AML-193 (cell line): ENCODE measurements at regions not wholly inside any gene's neighbourhood (a gene's known extent, or its start where the extent isn't known, plus 50 kb on each side); places are given as distances from the start of the nearest gene placed in this dataset.

Experiments used
- DNase-seq, 2 experiments: peaks; one replicate each; lab custom pipeline; 2025; lab: John Stamatoyannopoulos, UW

DNA sequence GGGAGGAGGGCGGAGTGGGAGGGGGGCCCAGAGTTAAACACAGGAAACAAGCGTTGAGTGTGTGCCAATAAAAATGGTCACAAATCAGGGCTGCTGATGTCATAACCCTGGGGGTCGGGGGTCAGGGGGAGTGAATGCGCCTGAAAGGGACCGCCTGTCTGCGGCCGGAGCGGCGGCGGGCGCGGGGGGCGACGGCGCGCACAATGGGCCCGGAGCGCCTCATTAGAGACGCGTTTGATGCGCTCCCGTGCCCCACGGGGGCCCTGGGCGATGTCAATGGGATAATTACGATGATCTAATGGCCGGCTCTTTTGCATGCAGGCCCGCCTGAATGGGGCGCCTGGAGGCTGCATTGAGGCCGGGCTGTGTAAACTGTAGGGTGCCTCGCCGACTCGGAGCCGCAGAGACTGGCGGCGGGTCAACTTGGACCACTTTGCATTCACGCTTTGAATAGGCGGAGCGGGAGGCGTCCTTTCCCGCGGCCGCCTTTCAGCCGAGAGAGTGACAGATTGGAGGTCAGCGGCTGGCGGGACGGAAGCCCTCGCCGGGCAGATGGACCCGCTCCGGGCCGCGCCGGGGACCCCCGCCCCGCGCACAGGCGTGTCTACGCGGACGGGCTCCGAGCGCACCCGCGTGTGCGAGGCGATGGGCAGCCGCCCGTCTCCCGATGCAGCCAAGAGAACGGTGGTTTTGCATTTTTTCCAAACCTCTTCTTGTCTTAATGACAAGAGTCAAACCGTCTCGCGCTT, 296.1 kb downstream of the TFAP2C start:
- no peak for DNase-seq

DNA sequence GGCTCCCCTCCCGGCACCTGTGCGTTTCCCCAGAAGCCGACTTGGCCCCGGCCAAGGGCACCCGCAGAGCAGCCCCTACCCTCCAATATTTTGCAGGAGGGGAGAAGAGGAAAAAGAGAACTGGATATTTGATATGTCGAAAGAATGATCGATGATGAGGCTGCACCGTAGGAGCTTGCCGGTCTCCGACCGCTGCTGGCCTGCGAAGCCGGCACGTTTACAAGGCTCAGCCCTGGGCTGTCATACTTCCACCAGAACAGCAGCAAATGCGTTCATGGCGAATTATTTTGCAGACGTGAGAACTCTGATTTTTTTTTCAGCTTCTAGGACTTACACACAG, 296.7 kb downstream of the TFAP2C start:
- DNase-seq = no peak

DNA sequence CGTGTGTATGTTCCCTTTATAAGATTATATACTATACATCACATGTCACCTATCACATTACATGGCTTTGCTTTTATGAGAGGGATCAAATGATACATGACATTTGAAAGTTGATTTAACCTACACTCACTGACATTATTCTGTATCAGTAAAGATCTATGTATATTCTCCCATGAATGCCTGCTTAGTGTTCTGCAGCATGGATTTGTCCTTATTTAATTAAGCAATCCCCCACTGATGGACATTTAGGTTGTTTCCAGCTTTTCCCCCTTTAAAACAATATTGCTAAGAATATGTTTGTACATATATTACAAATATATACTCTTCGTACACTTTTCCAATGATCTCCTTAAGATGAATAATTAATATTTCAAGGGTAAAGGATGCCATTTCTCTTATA, 297.4 kb downstream of the TFAP2C start:
- no peak for DNase-seq

DNA sequence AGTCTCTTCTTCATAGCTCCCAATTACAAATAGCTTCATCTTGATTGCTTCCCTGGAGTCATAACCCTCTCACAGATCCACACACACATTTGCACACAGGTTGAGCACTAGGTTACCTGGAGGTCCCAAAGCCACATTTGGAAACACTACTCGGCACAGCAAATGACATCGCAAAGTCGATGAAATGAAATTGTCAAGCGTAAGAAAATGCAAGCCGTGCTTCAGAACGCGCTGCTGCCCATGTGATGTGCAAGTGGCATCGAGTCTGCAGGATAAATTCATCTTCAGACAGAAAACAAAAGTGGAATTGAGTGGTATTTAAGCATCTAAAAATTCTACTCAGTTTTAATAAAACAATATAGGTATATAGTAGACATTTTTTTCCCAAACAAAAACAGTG, 298.0 kb downstream of the TFAP2C start:
- DNase-seq = no peak

DNA sequence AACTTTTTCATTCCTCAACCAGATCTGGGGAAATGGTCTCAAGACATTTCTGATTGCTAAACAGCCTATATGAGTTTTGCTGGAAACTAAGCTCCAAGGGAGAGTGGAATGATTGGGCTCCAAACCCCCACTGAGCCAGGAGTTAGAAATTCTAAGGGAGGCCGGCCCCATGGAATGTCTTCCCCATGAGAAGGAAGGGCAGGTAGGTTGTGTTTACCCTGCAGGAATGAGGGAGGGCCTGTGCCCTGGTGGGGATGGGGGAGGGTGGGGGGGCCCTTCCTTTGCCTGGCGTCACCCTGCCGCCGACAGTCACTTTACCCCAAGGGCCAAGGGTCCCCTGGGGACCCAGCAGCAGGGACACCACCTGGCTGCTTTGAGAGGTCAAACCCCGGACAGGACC, 298.9 kb downstream of the TFAP2C start:
- no peak for DNase-seq

DNA sequence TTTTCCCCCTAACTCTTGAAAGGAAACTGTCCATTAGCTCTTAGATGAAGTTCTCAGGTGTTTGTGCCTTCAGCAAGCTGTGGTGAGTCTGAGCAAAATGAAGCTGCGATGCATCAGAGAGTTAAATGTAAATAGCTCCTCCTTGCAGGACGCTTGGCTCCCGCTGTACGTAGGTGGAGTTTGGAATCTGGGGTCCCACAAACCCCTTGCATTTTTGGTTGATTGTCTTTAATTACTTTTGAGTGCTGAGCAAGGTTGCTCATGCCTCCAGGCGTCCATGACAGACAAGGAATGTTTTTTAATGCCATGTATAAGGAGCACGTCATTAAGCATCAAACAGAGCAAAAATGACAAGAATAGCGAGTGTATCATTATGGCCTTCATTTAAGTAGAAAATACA, 300.5 kb downstream of the TFAP2C start:
- DNase-seq = no peak

DNA sequence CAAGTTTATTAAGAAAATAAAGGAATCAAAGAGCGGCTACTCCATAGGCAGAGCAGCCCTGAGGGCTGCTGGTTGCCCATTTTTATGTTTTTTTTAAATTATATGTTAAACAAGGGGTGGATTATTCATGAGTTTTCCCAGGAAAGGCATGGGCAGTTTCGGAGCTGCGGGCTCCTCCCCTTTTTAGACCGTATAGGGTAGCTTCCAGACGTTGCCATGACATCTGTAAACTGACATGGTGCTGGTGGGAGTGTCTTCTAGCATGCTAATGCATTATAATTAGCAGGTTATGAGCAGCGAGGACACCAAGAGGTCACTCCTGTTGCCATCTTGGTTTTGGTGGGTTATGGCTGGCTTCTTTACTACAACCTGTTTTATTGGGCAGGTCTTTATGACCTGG, 301.8 kb downstream of the TFAP2C start:
- DNase-seq = no peak

DNA sequence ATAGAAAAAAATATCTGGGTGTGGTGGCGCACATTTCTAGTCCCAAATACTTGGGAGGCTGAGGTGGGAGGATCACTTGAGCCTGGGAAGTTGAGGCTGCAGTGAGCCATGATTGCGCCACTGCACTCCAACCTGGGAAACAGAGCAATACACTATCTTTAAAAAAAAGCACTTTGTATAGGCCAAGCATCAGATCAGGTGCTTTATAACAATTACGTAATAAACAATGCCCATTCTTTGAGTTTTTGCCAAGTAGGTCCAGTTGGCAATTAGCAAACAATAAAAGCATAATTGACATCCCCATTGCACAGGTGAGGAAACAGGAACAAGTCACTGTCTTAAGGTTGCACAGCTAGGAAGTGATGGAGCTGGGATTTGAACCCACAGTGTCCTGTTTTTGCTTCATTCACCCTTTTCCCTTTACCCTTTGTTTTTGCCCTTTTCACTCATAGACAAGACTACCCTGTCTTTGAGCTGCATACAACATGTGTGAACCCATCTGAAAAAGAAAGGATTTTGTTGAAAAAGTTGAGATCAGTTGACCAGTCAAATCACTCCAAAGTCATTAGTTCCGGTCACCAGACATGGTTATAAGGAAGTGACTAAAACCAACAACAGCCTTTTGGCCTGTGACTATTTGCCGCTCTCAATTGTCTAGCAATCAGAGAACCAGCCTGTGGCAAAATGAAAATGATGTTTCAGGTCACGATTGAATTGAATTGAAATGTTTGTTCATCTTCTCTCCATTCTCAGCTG, 303.6 kb downstream of the TFAP2C start:
- DNase-seq = no peak

DNA sequence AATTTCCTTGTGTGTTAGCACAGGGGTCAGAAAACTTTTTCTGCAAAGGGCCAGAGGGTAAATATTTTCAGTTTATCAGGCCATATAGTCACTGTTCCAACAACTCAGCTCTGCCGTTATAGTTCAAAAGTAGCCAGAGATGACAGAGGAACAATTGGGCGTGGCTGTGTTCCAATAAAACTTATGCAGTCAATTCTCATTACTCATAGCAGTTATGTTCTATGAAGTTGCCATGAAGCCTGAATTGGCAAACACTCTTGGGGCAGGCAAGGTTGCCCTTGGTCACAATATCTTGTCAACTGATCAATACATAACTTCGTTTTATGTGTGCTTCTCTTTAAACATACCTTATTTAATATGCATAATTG, 304.2 kb downstream of the TFAP2C start:
- DNase-seq = no peak

DNA sequence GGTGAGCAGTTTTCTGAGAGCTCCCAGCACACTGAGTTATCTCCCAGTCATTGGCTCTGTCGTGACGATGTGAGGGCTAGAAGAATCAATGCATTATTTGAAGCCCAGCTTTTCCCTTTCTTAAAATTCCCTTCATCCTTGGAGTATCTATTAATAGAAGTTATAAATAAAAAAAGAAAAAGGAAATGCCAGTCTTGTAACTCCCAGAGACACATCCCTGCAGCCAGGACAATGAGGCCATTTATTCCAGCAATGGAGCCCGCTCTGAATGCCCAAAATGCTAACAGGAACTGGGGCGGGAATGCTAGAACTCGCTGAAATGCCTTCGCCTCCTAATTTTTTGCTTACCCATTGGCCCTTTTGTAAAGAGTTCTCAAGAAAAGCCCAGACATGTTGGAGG, 305.8 kb downstream of the TFAP2C start:
- no peak for DNase-seq

DNA sequence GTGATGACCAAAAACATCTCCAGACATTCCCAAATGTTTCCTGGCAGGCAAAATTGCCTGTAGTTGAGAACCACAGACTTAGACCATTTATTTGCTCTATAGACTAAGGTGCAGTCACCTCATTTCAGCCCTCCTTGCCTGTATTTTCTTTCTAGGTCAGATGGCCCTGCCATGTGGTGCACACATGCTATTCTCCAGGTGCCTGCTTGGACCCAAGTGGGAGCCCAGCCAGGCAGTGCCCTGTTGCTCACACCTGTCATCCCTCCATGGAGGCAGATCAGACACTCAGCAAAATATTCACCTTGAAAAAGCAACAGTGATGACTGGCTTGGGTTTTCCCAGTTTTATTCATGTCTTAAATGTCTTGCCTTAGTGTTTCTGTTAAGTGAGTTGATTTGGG, 311.4 kb downstream of the TFAP2C start:
- DNase-seq = no peak

DNA sequence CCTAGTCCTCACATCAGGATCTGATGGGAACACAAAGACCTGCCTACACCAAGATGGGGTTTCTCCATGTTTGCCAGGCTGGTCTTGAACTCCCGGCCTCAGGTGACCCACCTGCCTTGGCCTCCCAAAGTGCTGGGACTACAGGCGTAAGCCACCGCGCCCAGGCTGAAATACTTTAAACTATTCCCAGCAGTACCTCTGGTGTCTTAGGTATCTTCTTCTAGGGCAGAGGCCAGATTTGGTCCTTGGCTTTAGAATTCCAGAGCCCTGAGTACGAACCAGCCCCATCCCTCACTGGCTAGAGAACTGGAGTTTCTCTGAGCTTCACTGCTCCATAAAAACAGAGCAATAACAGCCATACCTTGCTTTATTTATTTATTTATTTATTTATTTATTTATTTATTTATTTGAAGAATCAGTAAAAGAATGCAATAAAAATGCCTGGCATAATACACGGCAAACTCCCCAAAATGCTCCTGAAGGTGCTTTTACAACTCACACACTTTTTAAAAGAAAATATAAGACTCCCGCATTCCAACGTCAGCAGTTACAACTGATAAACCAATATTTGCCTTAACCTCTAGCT, 312.1 kb downstream of the TFAP2C start:
- DNase-seq = no peak

DNA sequence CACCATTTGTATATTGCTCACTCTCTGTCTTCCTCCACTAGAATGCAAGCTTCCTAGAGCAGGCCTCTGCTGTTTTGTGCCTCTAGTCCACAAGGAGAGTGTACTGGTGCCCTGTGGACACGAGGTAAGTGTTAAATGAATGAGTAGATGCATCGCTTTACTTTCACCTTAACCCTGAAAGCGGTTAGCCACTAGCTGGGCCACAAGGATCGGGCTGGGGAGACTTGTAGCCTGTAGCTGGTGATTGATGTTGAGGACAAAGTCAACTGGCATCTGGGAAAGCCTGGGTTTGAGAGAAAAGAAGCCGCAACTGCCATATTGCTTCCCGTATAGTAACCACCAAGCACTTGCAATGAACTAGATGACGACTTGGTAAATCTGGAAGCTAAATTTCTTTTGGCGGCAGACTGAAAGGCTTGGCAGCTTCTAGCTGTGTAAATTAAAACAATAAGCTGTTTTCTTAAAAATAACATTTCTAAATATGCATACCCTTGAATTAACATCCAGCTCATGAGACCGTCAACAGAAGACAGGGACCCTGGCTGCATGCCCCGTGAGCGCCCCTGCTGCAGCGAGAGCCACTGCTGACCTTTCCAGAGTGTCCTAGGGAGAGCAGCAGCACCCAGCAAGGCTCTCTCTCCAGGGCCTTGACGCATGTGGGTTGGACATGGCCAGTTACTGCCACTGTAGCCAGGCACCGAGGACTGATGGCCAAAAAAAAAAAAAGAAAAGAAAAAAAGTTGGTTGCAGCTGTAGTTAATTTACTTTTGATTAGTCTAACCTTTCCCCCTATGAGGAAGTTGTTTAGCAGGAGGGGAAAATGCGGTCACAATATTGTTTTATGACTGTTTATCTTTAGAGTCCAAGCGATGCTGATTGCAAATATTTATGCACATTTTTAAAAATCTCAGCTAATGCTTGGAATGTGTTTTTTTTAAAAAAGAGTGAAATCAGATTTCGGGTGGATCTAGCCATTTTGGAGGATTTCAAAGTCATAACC, 315.1 kb downstream of the TFAP2C start:
- DNase-seq = no peak

DNA sequence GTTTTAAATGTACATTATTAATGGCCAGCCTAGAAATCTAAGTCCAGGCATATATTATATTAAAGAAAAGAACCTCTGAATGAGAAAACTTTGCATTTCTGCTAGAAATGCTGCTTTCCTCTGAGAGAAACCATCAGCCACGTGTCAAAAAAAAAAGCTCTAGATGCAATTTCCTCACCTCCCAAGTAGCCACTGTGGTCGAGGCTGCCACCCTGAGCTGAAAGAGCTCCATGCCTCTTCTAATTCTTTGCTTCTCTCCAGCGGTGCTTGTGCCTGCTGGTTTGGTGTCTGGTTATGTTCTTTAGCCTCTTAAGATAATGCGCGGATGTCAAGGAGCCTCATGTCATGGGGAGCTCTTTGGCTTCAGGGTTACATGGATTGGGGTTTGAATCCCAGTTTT, 316.0 kb downstream of the TFAP2C start:
- no peak for DNase-seq

DNA sequence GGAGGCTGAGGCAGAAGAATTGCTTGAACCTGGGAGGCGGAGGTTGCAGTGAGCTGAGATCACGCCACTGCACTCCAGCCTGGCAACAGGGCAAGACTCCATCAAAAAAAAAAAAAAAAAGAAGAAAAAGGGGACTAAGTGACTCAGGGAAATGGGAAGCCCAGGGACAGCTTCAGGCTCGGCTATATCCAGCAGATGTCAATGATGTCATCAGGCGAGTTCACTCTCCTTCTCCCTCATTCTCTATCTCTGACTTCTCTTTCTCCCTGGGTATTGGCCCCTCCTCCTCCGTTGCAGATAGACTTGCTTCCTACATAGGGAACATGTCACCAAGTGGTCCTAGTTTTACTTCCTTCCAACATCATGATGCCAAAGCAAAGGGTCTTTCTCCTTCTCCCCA, 316.8 kb downstream of the TFAP2C start:
- no peak for DNase-seq

DNA sequence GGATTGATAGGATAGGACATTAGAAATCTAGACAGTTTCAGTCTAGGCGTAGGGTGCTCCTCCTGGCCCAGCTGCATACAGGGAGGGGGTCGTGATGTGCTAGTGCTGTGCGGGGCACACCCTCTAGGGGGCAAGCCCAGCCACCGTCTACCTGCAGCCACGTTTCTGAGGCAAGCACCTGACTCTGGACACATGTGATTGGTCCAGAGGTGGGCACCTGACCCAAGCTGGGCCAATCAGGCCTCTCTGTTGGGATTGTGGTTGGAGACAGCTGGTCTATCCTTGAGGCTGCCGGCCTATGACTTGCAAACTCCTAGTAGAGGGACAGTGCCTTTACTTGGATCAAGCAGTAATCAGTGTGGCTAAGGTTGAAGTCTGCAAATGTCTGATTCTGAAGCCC, 317.1 kb downstream of the BMP7 start:
- no peak for DNase-seq

DNA sequence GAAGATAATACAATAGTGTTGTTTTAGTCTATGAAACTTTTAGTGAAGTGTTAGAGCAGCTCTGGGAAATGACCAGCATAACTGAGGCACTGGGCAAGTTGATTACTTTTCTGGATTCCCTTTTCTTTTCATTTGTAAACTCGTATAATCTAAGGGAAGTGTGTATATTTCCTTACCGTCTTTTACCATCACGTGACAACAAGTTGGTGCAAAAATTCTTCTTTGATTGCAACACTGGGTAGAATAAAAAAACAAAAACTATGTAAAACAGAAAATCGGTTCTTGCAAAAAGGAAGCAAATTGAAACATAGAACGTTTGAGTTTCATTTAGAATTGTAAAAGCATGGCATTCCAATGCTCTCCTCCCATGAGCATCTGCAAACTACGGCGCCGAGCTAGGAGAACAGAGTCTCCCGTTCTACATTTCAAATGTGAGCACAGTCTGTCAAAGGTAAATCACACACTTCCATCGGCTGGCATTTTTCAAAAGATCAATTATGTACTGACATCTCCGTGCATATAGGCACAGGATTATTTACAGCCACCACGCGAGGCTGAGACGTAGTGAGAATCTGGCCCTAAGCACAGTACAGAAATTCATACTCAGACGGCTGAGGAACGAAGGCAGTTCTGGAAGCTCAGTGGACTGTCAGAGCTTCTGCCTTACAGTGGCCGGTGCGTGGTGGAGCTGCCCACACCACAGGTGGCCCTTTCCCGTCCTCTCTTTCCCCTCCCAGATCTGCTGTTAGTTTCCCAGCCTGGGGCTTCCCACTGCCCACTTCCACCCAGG, 314.0 kb downstream of the BMP7 start:
- no peak for DNase-seq

DNA sequence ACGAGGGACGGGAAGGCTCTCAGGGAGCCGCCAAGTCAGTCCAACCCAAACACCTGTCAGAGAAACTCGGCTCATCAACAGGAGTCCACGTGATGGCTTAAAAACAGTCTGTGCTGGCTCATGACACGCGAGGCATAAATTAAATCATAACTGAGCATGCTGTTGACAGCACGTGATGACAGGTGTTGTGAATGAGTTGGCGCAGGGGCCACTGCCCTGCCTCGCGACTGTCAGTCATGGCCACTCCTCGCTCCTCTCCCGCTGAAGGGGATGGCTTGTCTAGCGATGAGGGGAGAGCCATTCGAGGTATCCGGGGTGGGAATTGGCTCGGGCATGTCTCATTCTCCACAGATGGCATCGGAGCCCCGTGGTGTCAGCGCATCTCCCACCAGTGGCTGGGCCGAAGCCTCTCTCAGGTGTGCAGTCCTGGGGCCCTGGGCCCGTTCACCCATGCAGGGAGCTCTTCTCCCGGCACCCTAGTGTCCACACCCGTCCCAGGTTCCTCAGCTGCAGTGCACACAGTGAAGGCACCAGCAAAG, 313.3 kb downstream of the BMP7 start:
- DNase-seq = no peak

DNA sequence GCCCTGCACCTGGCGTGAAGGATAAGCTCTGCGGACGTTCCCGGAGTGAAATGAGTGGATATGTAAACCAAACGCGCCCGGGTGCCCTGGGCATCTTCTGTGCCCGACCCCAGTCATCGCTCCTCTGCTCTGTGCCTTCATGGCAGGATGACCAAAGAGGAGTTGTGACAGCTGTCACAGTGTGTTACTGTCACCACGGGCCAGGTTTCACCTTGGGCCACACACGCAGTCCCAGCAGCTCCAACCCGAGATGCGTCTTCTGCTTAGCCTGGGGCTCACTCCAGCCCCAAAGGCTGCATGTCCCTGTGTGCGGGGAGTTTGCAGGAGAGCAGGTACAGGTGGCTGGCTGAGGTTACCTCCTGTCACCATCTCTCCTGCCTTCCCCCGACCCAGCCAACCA, 311.6 kb downstream of the BMP7 start:
- no peak for DNase-seq

DNA sequence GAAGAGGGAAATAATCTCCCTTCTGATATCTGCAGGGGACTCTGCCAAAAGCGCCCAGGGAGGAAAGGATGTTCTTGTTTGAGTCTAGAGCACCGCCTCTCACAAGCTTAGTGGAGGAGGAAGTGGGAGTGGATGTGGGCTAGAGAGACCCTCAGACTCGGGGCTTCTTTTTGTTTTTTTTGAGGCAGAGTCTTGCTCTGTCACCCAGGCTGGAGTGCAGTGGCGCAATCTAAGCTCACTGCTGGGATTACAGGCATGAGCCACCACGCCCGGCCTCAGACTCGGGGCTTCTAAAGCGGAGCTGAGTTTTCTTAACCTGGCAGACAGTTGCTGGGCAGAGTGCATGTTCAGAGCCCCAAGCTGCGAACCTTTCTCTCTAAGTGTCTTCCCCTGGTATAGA, 310.8 kb downstream of the BMP7 start:
- no peak for DNase-seq

DNA sequence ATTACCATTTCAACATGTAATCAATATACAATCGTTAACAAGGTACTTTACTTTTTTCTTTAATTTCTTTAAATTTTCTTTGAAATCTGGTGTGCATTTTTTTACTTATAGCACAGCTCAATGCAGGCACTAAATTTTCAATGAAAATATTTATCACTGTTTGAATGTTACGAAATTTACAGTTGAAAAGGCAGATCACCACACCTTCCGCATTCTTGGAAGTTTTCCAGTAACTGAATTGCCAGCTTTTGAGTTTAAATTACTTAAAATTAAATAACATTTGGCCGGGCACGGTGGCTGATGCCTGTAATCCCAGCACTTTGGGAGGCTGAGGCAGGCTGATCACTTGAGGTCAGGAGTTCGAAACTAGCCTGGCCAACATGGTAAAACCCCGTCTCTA, 309.9 kb downstream of the BMP7 start:
- no peak for DNase-seq
